IPS-NIHi7 (cell line): ENCODE measurements at regions not wholly inside any gene's neighbourhood (a gene's known extent, or its start where the extent isn't known, plus 50 kb on each side); places are given as distances from the start of the nearest gene placed in this dataset.
A peak's percentile ranks its signal among the peaks of the same experiment; 100 is the strongest.

Experiments
- DNase-seq: peaks from one replicate; pipeline ENCODE4 v3.0.0; 2012; ENCODE audit warnings: mixed read lengths; ENCODE audit errors: extremely low spot score

GRCh38 chr7:142334236-142334635 lies 76.4 kb upstream of the PRSS58 start:
- DNase-seq, result no peak

DNA sequence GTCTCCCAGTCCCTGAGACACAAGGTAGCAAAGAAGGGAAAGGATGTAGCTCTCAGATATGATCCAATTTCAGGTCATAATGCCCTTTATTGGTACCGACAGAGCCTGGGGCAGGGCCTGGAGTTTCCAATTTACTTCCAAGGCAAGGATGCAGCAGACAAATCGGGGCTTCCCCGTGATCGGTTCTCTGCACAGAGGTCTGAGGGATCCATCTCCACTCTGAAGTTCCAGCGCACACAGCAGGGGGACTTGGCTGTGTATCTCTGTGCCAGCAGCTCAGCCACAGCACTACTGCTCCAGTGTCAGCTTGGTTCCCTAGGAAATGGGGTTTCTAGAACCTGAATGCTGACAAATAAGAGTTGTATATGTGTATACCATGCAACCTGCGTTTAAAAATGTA lies 74.6 kb upstream of the PRSS58 start:
- DNase-seq, result no peak

GRCh38 chr7:142331941-142332340 lies 74.1 kb upstream of the PRSS58 start:
- DNase-seq, result no peak

DNA sequence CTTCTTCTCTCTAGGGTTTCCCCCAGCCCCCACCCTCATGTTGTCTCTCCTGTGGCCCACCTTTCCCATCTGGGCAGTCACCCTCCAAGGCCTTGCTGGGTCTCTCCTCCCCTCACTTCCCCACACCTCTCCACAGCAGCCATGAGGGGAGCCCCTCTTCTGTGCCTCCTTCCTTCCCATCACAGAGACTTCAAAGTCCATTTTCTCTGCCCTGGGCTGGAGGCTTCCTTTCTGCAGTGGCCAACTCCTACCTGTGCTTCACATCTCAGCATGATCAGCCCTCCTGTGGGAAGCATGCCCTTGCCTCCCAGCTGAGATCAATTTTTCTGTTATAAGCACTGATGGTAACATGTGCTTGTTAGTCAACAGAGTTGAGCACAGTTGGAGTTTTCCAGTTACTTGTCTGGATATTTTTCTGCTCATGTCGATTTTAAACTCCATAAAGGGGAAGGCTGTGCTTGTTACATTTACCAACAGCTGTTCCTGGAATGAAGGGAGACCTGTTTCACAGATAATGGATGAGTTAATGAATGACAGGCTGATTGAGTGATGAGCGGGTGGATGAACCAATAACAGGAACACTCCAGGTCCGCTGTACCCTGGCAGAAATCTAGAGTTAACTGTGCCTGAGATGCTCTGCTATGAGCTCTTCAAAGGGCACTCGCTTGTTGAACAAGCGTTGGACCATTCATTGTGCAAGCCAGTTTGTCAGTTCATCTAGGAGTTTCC lies 71.4 kb upstream of the PRSS58 start:
- DNase-seq, result no peak

- DNase-seq, result no peak
Measured at GRCh38 chr7:142328551-142328950, 70.7 kb upstream of the PRSS58 start.

DNA sequence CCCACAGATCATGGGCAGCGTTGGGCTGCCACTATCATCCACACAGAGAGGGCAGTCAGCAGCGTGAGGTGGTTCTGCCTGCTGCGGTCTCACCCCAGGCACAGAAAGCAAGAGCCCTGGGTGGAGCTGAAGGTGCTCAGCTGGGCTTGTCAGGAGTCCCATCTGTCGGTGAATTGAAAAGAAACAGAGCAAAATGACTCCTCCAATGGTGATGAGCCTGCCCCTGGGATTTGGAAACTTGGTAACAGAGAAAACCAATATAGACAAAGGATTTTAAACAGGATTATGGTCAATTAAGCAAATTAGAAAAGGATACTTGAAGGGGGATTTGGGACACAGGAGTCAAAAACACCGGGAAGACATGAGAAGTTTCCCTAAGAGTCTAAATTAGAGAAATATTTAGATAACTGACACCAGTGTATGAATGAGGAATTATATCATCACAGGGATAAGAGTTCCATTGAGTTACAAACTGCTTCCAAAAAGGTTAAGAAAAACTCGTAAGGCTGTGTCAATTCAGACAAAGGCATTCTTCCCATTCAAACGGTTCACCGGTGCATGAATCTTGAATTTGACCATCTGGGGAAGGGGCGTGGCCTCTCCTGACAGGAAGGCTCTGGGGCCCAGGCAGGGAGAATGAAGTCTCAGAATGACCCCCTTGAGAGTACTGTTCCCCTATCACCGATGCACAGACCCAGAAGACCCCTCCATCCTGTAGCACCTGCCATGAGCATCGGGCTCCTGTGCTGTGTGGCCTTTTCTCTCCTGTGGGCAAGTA lies 70.0 kb upstream of the PRSS58 start:
- no peak for DNase-seq

DNA sequence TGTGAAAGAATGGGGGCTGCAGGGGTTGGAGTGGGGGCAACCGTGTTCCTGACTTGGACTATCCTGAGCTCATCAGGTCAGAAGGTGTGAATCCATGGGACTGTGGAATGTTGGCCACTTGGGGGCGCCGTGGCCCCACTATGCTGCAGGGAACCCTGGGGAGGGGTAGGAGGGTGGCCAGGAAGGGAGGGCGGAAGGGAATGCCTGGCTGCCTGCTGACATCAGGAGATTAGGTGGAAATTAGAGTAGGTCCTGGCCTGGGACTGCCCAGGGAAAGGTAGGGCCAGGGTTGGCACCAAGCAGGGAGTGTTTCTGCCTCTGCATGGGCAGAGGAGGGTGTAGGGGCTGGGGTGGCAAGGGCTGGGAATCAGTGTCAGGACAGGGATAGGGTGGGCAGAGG lies 65.8 kb upstream of the PRSS58 start:
- DNase-seq, result peak; percentile 91

GRCh38 chr7:142321391-142321790 lies 63.5 kb upstream of the PRSS58 start:
- no peak for DNase-seq

GRCh38 chr7:142320883-142321282 lies 63.0 kb upstream of the PRSS58 start:
- DNase-seq, result no peak

DNA sequence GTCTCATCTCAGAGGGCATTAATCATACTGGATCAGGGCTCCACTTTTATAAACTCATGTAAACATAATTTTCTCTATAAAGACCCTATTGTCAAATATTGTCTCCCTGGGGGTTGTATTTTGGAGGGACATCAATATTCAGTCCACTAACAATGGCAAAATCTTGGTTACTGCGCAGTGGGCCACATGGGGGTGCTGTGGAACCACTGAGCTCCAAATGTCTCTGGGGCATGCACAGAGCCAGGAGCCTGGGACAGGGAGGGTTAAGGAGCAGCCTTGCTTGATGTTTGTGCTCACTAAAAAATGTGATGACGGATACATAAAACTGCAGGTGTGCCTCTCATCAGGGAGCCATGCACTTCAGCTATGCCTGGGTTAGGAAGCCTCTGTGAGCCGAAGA lies 62.1 kb upstream of the PRSS58 start:
- peak; percentile 49 for DNase-seq

DNA sequence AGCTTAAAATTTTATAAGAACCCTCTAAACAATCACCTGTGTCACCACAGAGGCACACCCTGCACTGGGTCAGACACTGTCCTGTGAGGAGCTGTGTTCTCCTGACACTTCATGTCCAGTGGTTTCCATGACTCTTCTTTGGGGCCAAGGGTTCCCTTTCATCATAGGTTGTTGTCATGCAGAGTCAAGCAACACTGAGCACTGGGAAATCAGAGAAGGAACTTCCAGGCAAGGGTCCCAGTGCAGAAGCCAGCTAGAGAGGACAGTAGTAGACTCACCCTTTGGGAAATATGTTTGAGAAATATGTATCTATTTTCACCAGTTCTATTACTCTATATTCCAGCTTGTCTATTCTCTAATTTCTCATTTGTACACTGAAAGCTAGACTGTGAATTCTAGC lies 56.4 kb upstream of the PRSS58 start:
- DNase-seq, result no peak

DNA sequence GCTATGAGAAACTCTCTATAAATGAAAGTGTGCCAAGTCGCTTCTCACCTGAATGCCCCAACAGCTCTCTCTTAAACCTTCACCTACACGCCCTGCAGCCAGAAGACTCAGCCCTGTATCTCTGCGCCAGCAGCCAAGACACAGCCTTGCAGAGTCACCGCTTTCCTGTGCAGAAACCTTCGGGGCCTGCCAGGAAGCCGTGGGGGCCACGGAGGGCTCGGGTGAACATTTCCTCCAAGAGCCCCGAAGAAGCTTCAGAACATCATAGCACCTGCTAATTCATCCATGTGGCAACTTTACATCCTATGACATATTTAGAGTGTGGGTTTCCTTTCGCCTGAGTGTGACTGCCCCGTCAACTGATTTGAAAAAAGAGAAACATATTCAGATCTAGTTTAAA lies 55.7 kb upstream of the PRSS58 start:
- no peak for DNase-seq

DNA sequence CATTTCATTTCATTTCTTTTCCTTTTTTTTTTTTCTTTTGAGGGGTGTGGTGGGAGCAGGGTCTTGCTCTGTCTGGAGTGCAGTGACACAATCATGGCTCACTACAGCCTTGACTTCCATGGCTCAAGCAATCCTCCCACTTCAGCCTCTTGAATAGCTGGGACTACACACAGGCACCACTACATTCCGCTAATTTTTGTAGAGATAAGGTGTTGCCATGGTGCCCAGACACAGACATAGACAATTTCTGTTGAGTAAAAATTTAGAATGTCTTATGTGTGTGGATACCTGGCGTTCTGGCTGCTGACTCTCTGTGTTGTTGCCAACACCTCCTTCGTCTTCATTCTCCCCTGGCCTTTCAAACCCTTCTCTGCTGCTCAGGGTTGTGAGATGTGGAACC lies 54.0 kb upstream of the PRSS58 start:
- DNase-seq, result no peak

GRCh38 chr7:142308918-142309317 lies 51.1 kb upstream of the PRSS58 start:
- DNase-seq, result no peak

DNA sequence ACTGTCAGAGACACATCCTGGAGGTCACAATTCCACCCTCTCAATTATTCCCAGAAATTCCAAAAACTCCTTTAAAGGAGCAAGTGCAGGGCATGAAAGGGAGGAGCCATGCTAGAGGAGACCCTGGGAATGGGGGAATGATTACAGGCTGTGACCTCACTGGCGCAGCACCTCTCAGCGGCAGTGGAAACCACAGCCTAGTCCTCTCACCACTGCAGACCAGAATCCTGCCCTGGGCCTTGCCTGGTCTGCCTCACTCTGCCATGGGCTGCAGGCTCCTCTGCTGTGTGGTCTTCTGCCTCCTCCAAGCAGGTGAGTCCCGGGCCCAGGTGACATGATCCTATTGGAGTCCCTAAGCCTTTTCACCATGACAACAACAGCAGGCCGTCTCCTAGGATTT lies 50.5 kb upstream of the PRSS58 start:
- no peak for DNase-seq
